ENCODE measurements at regions not wholly inside any gene's neighbourhood (a gene's known extent, or its start where the extent isn't known, plus 50 kb on each side); places are given as distances from the start of the nearest gene placed in this dataset.

- TF ChIP-seq CTCF (IDR thresholded peaks at IDR 0.05): no peak
- no peak for TF ChIP-seq POLR2A (IDR thresholded peaks at IDR 0.05)
Observed at GRCh38 chr4:31175242-31175910, 455.2 kb downstream of the PCDH7 start.

Data from adrenal gland (tissue), 5 donors.